Parathyroid adenoma (tissue), 2 donors: ENCODE measurements at regions not wholly inside any gene's neighbourhood (a gene's known extent, or its start where the extent isn't known, plus 50 kb on each side); places are given as distances from the start of the nearest gene placed in this dataset.

Experiments
- H2AFZ ChIP-seq: fragments of 300-600 bp; sonication (generic); one replicate; pipeline ENCODE4 v1.7.0; 2017; ENCODE audit warnings: antibody characterized with exemption, mild to moderate bottlenecking
- H3K27ac ChIP-seq: fragments of 300-600 bp; sonication (generic); one replicate; pipeline ENCODE4 v1.7.0; 2017
- H3K27me3 ChIP-seq: fragments of 300-600 bp; sonication (generic); one replicate; pipeline ENCODE4 v1.7.0; 2017; ENCODE audit warnings: low read length; ENCODE audit not compliant: control insufficient read depth, insufficient read depth
- H3K36me3 ChIP-seq: fragments of 300-600 bp; sonication (generic); one replicate; pipeline ENCODE4 v1.7.0; 2017; ENCODE audit warnings: low read length; ENCODE audit not compliant: control insufficient read depth, insufficient read depth
- H3K4me1 ChIP-seq: fragments of 300-600 bp; sonication (generic); one replicate; pipeline ENCODE4 v1.7.0; 2017; ENCODE audit warnings: control low read depth
- H3K4me2 ChIP-seq: fragments of 300-600 bp; sonication (generic); one replicate; pipeline ENCODE4 v1.7.0; 2017; ENCODE audit warnings: low read length
- H3K4me3 ChIP-seq: fragments of 300-600 bp; sonication (generic); one replicate; pipeline ENCODE4 v1.7.0; 2017; ENCODE audit warnings: low read depth, low read length
- H3K79me2 ChIP-seq: fragments of 300-600 bp; sonication (generic); one replicate; pipeline ENCODE4 v1.7.0; 2017; ENCODE audit warnings: control low read depth
- H3K9ac ChIP-seq: fragments of 300-600 bp; sonication (generic); one replicate; pipeline ENCODE4 v1.7.0; 2017; ENCODE audit warnings: mild to moderate bottlenecking
- H3K9me3 ChIP-seq: fragments of 300-600 bp; sonication (generic); one replicate; pipeline ENCODE4 v1.7.0; 2017; ENCODE audit warnings: low read length; ENCODE audit not compliant: control insufficient read depth
- TF ChIP-seq, protein P1 (sequence below): fragments of 300-600 bp; sonication (generic); IDR thresholded peaks from one replicate; pipeline ENCODE4 v1.7.0; 2017; ENCODE audit warnings: antibody characterized with exemption, mild to moderate bottlenecking
- donor health status: primary hyperparathyroidism.

- no peaks in the 10 kb centered on the region for H3K36me3 ChIP-seq
- H3K27me3 ChIP-seq: no peaks in the 10 kb centered on the region
- H3K9me3 ChIP-seq: no peaks in the 10 kb centered on the region
- H3K9ac ChIP-seq: no peak overlapping the region
- H3K79me2 ChIP-seq: no peaks in the 10 kb centered on the region
- H2AFZ ChIP-seq: no peak overlapping the region
- no peak overlapping the region for H3K4me3 ChIP-seq
- TF ChIP-seq, protein P1, sequence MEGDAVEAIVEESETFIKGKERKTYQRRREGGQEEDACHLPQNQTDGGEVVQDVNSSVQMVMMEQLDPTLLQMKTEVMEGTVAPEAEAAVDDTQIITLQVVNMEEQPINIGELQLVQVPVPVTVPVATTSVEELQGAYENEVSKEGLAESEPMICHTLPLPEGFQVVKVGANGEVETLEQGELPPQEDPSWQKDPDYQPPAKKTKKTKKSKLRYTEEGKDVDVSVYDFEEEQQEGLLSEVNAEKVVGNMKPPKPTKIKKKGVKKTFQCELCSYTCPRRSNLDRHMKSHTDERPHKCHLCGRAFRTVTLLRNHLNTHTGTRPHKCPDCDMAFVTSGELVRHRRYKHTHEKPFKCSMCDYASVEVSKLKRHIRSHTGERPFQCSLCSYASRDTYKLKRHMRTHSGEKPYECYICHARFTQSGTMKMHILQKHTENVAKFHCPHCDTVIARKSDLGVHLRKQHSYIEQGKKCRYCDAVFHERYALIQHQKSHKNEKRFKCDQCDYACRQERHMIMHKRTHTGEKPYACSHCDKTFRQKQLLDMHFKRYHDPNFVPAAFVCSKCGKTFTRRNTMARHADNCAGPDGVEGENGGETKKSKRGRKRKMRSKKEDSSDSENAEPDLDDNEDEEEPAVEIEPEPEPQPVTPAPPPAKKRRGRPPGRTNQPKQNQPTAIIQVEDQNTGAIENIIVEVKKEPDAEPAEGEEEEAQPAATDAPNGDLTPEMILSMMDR: no peak
- no peak overlapping the region for H3K27ac ChIP-seq
- H3K4me1 ChIP-seq: no peaks in the 10 kb centered on the region
- H3K4me2 ChIP-seq: no peak overlapping the region
Observed at GRCh38 chr11:95713428-95713827, 76.2 kb downstream of the FAM76B start.

DNA sequence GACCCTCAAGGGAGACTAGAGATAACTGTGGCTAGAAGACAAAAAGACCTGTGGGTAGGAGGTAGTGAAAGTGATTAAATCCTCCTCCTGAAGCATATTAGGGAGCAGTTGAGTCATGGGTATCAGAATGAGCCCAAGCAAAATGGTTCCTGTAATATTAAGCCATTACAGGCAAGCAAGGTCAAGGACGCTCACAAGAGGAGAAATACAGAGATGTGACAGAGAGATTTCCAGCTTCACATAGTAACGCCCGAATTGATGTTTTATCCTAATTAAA lies 77.7 kb downstream of the FAM76B start:
- Histone ChIP-seq H3K79me2 (no peaks in the 10 kb centered on the region), H3K4me1 (no peaks in the 10 kb centered on the region), H3K4me2 (no peak overlapping the region), H3K27ac (no peak overlapping the region), H3K9me3 (no peaks in the 10 kb centered on the region), H3K9ac (no peak overlapping the region), H2AFZ (no peak overlapping the region), H3K4me3 (no peak overlapping the region), H3K36me3 (no peaks in the 10 kb centered on the region), H3K27me3 (no peaks in the 10 kb centered on the region)
- TF ChIP-seq, protein P1: no peak

DNA sequence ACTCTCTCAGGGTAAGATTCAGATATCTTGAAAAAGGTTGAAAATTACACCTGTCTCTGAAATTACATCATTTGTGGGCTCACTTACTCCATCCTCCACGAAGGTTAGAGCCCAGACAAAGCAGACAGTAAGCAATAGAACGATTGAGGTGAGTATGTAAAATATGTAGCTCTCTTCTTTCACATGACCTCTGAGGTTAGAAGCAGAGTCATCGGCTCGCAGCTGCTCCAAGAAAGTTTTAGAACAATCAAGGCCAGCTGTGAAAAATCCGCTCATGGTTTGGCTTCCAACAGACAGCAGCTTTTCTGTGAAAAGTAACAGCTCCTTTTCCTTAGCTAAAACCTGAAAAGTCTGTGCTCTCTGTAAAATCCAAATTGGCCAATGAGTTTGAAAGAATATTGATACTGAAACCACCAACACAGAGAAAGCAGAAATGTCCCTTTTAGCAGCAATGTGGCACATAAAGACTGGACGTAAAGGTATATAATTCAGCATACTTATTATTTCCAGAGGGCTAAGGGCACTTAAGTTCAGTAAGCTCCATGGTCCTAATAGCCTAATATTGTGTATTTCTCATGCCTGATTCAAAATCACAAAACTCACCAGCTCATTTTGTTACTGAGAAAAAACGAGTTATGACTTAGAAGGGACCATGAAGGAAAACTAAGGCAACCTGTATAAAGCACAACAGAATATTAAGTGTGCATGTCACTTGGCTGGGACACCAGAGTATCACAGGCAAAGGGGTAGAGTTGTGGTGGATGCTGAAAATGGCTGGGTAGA lies 78.2 kb downstream of the FAM76B start:
- H3K4me2 ChIP-seq: no peak overlapping the region
- no peak overlapping the region for H3K4me3 ChIP-seq
- no peaks in the 10 kb centered on the region for H3K4me1 ChIP-seq
- TF ChIP-seq, protein P1: no peak
- H3K79me2 ChIP-seq: no peaks in the 10 kb centered on the region
- H3K27me3 ChIP-seq: no peaks in the 10 kb centered on the region
- H2AFZ ChIP-seq: no peak overlapping the region
- H3K27ac ChIP-seq: no peak overlapping the region
- no peak overlapping the region for H3K9ac ChIP-seq
- no peaks in the 10 kb centered on the region for H3K36me3 ChIP-seq
- no peaks in the 10 kb centered on the region for H3K9me3 ChIP-seq

GRCh38 chr11:95708681-95709080 lies 80.9 kb downstream of the FAM76B start:
- no peaks in the 10 kb centered on the region for H3K9me3 ChIP-seq
- H2AFZ ChIP-seq: no peak overlapping the region
- TF ChIP-seq, protein P1: no peak
- H3K79me2 ChIP-seq: no peaks in the 10 kb centered on the region
- H3K36me3 ChIP-seq: no peaks in the 10 kb centered on the region
- no peak overlapping the region for H3K4me3 ChIP-seq
- H3K4me1 ChIP-seq: peaks cover 6% of the 10 kb centered on the region
- no peaks in the 10 kb centered on the region for H3K27me3 ChIP-seq
- H3K4me2 ChIP-seq: no peak overlapping the region
- no peak overlapping the region for H3K27ac ChIP-seq
- H3K9ac ChIP-seq: no peak overlapping the region

DNA sequence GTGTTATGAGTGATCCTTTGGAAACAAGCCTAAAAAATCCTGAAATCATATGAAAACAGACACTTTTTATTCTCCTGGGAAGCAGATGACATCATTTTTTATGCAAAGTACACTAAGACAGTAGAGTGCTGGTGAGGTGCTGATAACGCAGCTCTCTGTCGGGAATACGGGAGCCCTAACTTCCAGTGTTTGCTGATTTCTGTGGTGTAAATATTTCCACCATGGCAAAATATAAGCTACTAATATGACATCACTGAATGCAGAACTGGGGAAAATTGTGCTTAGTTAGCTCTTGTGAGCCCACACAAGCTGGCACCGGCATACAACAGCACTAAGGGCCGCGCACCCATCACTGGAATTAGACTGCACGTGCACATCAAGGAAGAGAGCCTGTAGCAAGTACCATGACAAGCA lies 82.6 kb downstream of the FAM76B start:
- Histone ChIP-seq H3K4me3 (no peak overlapping the region), H3K9ac (no peak overlapping the region), H2AFZ (no peak overlapping the region), H3K9me3 (no peaks in the 10 kb centered on the region), H3K79me2 (no peaks in the 10 kb centered on the region), H3K27me3 (no peaks in the 10 kb centered on the region), H3K4me2 (no peak overlapping the region), H3K36me3 (no peaks in the 10 kb centered on the region), H3K4me1 (peaks cover 6% of the 10 kb centered on the region), H3K27ac (no peak overlapping the region)
- TF ChIP-seq, protein P1: no peak
